DMS114 treated with DMSO at 0.1 percent for 48 hours (cell line): ENCODE measurements at regions not wholly inside any gene's neighbourhood (a gene's known extent, or its start where the extent isn't known, plus 50 kb on each side); places are given as distances from the start of the nearest gene placed in this dataset.

Experiments used
- DNase-seq: peaks from one replicate; lab custom pipeline; 2025; ENCODE audit not compliant: unreplicated experiment; lab: John Stamatoyannopoulos, UW

DNA sequence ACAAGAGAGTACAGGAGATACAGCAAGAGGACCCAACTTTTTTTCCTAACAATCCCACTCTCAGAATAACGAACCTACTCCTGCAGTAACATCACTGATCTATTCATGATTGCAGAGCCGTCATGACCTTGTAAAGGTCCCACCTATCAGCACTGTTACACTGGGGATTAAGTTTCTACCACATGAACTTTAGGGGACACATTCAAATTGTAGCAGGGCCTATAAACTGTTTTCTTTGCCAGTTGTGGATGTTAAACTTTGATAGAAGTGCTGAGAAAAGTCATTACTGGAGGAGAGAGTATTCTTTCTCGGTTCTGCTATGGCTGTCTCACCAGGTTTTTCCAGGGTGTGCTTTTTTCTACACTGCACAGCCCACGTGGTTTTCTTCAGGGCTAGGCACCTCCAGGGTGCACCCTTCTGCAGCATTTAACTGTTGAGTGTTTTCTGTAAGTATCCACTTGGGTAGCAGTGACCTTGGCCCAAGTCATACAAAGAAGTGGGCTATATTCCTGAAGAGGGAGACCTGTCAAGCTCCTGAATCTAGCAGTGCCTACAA is 131.6 kb upstream of the AHR start:
- DNase-seq, result no peak

DNA sequence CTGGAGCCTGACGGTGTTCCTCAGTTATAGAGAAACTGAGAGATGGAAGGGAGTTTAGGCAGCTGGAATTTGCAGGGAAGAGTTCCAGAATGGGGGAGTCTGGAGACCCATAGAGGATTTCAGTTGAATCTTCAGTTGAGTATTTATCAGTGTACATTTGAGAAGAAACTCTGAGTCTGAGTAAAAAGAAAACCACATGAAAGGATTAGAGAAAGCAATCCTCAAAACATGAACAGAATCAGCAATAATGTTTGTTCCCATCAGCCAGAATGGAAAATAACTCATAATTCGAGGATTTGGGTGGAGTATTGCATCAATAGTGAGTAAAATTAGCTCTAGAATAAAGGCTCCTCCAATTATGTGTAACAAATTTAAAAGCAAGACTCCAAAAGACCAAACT is 130.0 kb upstream of the AHR start:
- no peak for DNase-seq

DNA sequence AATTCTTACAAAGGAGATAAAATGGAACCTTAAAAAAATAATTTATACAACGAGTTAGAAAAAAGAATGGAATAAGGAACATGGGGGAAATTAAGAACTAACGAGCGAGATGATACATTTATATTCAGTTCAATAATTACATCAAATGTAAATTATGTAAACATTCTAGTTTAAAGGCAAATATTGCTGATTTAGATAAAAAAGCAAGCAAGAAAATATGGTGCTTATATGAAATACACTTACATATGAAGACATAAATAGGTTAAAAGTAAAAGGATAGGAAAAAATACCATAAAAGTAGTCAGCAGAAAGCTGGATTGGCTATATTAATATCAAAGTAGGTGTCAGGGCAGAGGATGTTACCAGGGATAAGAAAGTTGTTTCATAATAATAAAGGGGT is 127.0 kb upstream of the AHR start:
- DNase-seq, result no peak

DNA sequence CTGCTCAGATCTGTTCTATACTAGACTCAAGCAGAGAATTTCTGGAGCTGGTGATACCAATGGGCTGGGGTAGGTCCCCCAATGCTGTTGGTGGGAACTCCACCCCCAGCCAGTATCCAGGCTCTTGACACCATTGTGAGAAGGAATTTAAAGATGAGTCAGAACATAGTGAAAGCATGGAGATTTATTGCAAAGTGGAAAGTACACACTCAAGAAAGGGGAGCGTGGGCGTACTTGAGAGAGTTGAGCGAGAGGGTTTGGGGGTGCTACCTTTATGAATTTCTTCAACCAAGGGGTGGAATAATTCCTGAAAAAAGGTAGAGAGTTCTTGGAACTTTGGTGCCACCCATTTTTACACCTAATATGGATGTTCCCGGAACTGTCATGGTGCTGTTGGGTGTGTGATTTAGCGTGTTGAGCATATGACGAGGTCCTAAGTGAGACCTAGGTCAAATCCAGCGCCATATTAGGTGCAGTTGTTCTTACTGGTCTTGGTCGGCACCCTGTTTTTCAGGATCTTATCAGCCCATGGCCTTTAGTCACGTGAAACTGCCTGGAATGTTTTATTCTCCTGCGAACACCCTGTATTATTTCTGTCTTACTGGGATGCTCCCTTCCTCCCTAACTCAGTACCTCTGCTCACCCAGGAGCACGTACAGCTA is 122.0 kb upstream of the AHR start:
- no peak for DNase-seq

DNA sequence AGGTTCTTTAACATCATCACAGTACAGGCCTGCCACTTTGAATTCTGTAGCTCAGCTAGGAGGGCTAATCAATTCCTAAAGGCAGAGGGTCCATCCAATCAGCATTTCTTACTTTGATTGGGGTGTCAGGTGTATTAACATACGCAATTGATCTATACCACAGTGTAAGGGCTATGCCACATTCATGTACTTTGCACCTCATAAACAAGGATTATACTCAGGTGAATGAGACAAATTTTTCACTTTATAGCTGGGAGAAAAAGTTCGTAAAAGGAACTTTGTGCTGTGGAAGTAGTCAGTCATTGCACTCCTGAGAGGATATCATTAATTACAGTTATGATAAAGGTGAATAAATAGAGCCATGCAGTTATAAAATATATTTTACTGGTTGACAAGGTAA is 119.9 kb upstream of the AHR start:
- no peak for DNase-seq

DNA sequence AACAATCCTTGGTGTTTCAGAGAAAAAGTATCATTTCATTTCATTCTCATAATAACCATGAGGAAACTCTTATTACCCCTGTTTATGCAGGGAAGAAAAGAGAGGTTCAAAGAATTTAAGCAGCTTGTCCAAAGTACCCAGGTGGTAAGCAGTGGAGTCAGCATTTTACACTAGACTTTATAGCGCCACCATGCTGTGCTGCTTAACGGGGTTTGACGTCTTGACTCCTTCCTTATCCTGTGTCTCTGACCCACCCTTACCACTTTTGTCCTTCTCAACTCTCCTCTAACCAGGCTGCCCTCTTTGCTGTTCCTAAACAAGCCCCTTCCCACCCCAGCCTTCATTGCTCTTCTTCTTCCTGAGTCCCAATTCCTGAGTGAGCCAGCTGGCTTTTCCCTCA is 117.0 kb upstream of the AHR start:
- DNase-seq, result no peak

DNA sequence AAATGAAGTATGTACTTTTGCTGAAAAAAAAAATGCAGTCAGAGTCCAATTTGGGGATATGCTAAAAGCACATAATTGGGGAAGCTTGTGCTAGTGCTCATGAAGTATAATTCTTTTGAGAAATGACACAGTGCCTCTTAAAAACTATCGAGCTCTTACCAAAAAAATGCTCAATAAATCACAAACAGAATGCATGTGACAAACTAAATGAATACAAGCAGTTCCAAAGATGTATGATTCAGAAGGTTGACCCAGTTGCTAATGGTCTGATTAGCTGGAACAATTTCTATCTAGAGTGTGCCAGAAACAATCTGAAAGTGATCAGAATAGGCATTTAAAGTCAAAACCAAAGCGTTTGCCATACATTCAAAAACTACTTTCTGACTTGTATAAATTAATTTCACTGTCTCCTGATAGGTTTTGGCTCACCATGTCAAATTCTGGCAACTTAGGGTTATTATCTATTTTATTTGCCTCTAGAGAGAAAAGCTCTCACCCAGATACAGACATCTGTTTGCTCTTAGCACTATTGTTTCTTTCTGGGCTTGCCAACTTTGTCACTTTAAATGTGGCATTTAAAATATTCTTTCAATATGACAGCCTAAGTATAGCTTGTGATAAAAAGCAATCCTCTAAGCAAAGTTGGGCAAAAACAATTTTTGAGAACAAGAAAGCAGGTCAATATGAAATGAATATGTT is 114.7 kb upstream of the AHR start:
- DNase-seq, result no peak

DNA sequence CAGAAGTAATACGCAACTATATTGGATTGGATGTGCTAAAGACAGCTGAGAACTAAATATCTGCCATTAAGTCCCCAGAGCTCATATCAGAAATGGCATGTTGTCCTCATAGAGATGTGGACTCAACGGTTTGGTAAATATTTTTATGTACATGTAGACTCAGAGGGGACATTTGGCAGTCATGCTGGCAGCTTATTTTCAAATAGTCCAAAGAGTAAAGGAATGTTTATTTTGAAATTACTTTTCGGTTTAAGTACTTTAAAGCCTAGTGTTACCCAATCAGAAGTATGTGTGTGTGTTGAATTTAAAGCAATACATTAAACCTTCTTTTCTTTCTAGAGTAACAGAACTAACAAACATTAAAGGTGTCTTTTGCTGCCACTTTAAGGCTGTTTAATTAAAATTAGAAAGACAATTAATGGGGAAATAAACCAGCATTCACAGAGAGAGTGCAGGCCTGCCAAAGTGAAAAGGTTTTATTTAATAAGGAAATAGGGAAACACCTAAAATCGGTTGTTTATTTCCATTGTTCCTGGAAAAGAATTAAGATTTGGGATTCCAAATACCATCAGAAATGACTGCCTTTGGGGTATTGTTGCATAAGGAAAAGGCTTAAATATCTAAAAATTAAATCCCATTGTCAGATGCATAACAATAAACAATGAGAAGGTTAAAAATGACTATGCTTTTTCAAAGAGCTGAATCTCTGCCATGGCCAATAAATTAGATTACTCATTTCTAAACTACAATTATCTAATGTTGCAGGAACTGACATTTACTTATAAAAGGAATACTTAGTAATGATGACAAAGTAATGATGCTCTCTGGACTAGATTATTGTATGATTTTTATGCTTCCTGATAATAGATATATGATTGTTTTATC is 113.4 kb upstream of the AHR start:
- DNase-seq, result no peak

DNA sequence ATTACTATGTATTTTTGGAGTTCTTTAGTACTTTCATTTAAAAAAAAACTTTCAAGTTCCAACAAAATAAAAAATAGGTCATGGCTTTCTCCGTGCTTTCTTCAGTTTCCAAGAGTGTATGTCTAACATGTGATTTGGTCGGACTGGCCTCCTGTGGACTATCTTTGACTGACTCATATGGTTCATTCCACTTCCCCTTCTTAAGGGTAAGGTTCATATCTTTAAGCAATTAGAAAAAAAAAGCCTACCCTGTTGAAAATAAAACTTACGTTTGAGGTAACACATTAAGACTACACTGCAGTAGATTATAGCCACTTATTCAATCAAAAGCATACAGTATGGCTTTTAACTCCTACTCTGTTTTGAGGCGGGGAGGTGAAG is 112.8 kb upstream of the AHR start:
- DNase-seq, result no peak

DNA sequence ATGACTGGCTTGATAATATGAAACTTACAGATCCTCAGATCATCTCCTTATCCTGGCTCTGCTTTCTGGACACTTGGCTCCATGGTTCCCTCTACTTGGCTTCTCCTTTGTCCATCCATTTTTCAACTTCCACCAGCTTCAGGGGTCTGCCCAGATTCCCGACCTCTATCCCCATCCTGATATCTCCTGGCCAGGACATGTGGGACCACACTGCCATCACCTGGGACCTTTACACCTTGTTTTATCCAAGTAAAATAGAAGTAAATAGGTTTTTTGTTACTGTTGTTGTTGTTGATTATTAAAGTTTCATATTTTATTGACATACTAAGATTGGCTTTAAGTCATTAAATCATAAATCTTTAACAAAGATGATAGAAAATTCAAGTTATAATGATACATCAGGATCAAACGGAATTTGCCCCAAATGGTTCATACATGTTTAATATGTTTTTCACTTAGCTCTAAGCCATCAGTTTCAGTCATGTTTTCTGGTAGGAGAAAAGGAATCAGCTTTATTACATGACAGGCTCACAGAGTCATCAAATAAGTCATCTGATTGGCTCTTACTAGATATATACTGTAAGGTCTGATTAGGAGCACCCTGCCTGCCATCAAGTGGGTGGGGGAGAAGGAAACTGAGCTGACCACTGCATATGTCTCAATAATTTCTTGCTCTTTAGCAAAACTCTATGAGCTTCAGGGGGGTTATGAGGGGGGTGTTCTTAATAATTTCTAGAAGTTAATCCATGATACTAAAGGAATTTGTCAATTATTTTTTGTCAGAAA is 111.5 kb upstream of the AHR start:
- no peak for DNase-seq

DNA sequence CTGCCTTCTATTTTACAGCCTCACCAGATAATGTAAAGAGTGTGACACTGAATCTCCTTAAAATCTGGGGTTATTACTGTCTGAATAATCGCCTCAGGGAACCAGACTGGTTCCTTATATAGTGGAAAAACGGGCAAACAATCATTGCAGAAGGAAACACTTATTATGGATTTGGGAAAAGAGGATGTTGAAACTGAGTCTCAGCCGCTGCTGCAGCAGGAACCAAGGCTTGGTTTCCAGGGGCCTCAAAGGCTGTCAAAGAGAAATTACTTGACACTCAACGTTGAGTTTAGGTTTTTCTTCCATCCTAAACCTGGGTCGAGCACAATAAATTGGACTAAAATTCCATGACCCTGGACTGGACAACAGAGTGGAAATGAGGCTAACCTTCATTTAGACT is 103.8 kb upstream of the AHR start:
- no peak for DNase-seq

DNA sequence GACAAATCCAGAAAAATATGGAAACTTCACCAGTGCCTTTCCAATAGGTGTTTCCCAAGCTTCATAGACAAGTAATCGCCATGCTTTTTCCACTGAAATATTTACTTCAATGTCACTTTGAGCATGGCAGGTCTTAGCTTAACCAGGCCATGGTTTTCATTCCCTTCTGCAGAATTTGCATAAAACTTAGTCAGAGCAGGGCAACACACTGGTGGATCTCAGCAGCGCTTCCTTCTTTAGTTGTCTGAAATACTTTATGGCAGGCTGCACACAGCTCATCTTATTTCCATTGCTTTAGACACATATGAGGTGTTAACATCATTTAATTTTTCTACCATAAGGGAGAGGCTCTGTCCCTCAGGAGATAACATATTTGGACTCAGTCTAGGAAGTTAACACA is 102.9 kb upstream of the AHR start:
- DNase-seq, result no peak

DNA sequence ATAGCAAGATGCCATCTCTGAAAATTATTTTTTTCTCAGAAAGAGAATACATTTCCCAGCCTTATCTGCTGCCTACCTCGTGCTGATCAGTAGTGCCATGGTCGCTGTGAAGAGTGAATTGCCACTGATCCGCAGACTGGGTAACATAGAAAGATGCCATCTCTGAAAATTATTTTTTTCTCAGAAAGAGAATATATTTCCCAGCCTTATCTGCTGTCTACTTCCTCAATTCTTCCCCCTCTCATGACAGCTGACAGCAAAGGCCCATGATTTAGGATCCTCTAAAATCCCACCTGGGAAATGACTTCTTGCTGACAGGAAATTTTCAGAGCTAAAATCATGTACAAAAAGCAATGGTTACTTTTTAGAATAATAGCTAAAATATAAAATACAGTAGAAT is 92.5 kb upstream of the AHR start:
- no peak for DNase-seq

DNA sequence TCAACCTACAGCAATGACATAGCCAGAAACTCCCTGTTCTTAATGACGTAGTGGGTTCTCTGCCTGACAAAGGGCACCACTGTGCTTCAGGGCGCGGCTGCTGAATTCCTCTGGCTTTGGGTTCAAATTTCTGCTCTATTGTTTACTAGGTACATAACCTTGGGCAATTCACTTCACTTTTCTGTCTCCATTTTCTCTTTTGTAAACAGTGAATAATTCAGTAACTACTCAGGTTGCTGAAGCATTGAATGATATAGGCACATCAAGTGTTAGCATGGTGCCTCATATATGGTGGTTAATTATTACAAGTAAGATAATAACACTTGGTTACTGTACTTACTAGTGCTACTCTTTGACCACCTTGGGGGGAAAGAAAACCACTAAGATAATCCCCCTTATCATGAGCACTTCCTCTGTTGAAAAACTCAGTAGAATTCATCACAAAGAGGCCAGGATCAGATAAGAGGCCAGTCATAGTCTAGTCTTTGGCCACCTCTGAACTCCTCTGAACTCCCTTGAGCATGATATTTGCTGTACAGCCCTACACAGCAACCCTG is 92.0 kb upstream of the AHR start:
- no peak for DNase-seq

DNA sequence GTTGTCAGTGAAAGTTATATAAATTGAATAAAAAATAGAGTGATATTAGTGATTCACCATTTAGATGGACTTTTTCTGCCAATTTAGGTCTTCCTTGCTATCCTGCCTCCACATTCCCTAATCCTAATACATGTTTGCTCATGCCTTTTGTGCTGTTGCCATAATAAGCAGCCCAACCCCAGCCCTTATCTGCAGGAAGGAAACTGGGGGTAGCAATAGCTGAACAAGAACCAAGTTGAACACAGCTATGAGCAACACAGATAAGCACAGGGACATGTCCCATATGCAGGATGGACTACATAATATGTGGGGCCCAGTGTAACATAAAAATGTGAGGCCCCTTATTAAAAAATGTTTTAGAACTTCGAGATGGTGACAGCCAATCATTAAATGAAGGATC is 91.2 kb upstream of the AHR start:
- no peak for DNase-seq

DNA sequence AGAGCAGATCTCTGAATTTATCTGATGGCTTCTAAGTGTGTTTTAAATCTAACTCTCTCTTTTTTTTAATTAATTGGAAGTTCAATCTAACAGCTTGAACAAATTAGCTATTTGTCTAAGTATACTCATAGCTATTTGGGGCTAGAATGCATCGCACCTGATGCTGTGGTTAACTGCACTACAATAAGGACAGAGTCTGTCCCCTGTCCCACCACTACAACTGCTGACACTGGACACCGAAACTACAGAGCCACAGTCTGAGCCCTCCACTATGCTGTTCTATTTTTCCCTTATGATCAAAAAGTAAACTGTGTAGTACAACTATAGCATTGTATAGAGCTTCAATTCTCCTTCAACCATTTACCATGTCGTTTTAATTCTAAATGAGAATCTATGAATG is 89.4 kb upstream of the AHR start:
- no peak for DNase-seq

DNA sequence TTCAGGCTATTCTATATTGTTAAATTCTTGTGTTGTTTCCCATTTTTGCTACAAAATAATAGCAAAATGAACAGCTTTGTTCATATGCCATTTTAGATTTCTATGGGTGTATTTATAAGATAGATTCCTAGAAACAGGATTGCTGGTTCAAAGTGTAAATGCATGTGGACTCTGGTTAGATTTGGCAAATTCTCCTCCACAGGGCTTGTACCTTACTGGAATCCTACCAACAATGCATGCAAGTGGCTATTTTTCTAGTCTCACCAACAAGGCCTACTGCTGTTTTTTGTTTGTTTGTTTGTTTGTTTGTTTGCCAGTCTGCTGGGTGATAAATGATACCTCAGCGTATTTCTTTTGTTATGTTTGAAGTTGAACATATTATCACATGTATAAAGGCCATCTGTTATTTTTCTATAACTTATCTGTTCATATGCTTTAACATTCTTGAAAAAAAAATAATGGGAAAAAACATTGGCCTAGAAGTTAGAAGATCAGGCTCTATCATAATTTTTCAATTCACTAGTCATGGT is 87.1 kb upstream of the AHR start:
- no peak for DNase-seq

DNA sequence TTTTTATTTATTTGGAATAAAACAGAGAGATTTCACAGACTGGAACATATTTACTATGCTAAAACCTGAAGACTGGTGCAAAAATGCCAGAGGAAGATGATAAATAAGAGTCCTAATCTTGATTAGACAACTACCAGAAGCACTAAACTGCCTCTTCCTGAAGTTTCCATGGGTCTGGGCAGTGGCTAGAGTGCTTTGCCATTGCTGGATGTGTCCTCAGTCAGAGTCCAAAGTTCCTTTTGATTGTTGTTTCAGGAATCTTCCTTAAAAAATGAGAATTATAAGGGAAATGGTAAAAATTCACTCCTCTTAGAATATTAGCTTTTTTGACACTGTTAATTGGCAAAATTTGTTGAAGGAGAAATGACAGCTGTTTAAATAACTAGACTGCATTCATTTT is 86.3 kb upstream of the AHR start:
- DNase-seq, result no peak

DNA sequence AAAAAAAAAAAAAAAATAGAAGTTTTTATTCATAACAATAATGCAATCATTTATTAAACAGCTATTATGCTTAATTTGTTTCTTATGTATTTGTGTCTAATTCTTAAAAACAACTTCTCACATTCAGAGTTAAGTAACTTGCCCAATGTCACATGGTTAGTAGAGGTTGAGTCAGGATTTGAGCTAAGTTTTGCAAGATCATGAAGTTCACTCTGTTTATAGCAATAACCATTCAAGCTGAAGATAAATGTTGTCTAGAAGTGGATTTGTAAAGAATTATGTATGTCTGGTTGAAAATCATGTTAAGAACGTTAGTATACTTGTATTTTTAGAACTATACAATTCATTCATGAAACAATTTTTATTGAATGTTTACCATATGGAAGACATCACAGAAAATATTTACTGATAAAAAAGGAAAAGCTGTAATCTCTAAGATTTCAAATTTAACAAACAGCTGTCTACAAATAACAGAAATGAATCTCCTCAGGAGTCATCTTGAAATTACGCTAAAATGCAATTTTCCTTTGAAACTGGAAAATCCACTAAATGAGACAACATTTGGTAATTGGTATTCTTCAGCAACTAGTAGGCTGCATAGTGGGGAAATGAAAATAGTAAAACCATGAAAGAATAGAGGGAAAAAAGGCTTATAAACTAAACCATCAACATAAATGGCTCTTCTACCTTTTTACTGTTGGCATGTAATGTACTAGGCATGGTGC is 70.5 kb upstream of the AHR start:
- no peak for DNase-seq

DNA sequence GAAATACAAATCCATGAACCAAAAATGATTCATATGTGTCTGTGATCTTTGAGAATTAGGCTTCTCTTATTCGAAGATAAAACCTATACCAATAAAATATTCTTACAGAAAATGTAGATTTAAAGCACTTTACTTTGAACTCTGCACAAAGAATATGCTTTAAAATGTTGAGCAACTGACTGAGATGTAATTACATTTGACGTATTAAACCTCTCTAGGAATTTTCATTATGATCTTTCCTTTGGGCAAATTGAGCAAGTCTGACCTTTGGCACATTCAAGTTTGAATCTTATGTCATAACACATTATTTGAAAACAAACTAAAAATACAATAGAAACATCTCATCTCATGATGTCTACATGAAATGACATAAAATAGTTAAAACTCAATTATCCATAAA is 69.2 kb upstream of the AHR start:
- DNase-seq, result no peak
